Skin epidermis (tissue), 12 donors: ENCODE measurements at regions not wholly inside any gene's neighbourhood (a gene's known extent, or its start where the extent isn't known, plus 50 kb on each side); places are given as distances from the start of the nearest gene placed in this dataset.

Experiments used
- H3K27ac ChIP-seq, 21 experiments: fragments of 200-600 bp; sonication (generic) in 11 of 21; one replicate each; pipeline ENCODE4 v1.5.0; 2020; ENCODE audit warnings: mild to moderate bottlenecking in 3 of 21, inconsistent platforms in 2 of 21, moderate library complexity in 2 of 21
- H3K4me3 ChIP-seq, 7 experiments: fragments of 200-600 bp; sonication (generic) in 2 of 7; one replicate each; pipeline ENCODE4 v1.5.0; 2020; ENCODE audit warnings: inconsistent platforms in 2 of 7, mild to moderate bottlenecking in 2 of 7, moderate library complexity in 1 of 7

DNA sequence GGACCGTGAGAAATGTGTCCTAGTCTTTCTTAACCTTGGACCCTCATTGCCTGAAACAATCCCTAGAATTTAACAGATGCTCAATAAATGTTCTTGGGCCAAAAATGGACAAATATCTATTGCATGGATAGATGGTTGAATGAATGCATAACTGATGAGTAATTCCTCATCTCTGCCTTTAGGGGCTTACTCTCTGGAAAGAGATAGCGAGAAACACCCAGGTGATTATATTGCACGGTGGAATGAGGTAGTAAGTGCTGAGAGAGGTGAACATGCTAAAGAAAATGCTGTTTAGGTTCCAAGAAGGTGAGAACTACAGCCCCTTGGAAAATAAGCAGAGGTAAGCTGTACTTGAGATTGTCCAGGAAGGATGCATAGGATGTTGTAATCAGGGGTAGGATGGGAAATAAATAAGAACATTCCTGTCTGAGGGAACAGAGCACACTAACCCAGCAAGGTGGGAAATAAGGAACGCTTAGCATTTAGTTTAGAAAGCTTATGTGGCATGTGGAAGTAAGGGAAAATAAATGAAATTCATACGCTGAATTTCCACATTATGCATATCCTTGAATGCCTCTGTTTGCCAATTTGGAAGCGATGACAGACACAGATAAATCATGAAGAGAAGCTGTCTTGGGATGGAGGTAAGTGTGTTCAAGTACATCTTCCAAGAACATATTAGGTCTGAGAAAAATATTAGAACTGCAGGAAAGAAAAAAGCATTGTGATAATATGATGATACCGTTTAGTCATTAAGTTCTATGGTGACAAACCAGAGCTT lies 426.6 kb downstream of the ARHGEF28 start:
- Histone ChIP-seq H3K27ac (no peak overlapping the region), H3K4me3 (no peak overlapping the region)

DNA sequence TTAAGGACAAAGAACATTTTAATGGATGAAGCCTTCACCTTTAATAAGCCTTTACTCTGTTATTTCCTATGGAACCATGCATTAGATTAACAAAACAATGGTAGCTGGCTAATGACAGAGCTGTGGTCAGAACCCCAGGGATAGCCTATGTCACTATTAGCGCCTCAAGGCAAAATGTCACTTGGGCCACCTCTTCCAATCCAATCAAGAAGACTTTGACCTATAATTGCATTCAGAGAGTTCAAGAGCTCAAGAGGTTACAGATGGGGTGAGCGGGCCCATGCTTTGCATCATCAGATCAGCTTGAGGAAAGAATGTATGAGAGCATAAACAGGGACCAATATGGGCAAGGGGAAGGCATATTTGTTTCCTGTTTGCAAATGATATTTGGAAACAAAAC lies 425.1 kb downstream of the ARHGEF28 start:
- no peak overlapping the region for H3K27ac ChIP-seq
- no peak overlapping the region for H3K4me3 ChIP-seq

DNA sequence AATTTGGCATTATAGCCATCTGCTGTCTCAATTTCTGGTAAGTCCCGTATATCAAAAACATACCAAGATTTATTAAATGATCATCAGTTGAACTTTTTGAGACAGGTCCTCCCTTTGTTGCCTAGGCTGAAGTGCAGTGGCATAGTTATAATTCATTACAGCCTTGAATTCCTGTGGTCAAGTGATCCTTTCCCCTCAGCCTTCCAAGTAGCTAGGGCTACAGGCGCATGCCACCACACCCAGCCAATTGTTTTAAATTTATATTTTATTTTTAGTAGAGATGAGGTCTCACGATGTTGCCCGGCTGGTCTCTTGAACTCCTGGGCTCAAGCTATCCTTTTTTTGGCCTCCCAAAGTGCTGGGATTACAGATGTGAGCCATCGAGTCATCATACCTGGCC lies 418.9 kb downstream of the ARHGEF28 start:
- Histone ChIP-seq H3K27ac (no peak overlapping the region), H3K4me3 (no peak overlapping the region)

DNA sequence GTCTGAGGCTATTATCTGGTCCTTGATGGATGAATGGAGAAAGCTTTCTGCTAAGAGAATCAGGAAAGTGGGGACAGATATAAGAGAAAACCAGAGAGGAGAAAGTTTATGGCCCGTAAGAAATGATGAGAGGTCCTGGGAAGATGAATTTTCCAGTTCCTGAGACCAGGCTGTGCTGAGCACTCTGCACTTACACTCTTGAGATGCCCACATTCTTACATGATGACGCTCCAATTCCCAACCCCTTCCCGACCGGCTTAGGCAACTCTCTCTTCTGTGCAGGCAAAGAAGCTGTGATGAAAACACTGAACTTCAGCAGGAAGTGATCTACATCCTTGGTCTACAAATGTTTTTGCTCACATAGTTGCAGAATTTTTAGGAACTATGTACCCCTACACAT lies 417.0 kb downstream of the ARHGEF28 start:
- Histone ChIP-seq H3K27ac (no peak overlapping the region), H3K4me3 (no peak overlapping the region)

DNA sequence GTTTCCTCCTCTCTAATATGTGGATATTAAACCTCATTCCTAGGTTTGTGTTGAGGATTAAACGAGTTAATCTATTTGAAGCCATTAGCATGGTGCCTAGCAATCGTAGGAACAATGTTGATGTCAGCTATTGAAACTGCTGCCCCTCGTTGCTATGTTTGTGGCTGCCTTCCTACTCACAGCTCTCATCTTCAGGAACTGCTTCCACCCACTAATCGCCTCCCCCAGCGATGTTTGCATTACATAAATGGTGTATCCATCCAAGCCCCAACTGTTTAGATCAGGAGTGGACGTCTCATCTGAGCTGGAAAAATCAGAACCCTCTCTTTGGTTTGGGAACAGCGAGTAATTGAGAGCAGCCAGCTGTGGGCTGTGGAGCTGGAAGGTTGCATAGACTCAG lies 416.6 kb downstream of the ARHGEF28 start:
- no peak overlapping the region for H3K27ac ChIP-seq

DNA sequence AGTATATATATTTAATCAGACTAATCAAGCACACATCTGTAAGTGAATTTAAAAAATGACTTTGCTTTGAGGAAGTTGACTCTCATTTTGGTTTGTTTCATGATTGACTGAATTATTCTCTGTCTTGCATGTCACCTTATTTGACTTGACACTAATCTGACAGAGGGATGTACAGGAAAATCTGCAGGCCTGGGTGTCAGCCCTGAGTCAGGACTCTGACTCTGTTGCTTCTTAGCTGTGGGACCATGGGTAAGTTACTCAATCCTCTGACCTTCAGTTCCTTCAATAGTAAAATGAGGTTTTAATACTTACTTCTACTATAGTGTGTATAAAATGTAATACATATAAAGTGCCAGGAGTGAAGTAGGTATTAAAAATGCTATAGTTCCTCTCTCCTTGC lies 415.9 kb downstream of the ARHGEF28 start:
- Histone ChIP-seq H3K4me3 (no peak overlapping the region), H3K27ac (no peak overlapping the region)

More for the DNA sequence above, 416.6 kb downstream of the ARHGEF28 start:
- H3K4me3 ChIP-seq = no peak overlapping the region

DNA sequence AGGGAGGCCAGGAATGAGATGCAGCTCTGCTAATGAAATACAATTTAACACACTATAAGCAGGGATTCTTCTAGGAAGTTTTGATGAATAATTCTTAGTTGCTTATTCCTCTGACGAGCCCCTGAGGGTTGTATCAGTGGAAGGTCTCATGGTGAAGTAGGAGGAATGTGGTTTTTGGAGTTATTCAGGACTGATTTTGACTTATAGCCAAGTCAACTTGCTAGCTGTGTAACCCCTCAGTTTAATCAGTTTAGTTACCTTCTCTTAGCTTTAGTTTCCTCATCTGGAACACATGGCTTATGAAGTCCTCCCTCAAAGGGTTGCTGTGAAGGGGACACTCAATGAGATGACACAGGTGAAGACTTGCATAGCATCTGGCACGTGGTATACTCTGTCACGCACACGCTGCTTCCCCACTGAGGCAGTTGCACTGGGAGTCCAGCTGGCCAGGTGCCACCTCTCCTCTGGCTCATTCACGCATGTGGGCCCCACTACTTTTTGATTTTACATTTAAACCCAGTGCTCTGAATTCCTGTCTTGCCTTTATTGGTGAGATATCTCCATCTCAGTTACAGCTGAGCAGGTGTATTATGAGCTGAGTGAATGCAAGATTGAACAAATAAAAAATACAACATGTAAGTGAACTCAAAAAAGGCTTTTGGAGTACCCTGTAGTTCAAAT lies 415.0 kb downstream of the ARHGEF28 start:
- Histone ChIP-seq H3K4me3 (no peak overlapping the region), H3K27ac (no peak overlapping the region)

DNA sequence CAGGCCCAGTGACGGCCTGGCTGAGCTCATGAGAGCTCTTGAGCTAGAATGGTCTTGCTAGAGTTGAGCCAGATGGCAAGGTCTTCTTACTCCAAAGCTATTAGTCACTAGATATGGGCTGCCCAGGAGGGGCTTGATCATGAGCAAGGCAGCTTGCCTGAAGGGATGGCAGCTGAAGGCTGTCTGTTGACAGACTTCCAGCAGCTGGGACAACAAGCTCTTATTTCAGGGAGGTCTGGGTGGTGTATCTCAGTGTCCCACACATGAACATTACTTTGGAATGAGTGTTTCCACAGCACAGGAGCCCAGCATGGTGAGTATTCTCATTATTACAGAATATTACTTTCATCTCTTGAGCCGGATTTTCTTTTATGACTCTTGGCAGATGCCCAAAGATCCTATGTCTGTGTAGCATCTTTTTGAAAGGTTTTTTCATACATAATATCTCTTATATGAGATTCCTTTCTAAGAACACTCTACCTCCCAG lies 414.1 kb downstream of the ARHGEF28 start:
- Histone ChIP-seq H3K4me3 (no peak overlapping the region), H3K27ac (no peak overlapping the region)

DNA sequence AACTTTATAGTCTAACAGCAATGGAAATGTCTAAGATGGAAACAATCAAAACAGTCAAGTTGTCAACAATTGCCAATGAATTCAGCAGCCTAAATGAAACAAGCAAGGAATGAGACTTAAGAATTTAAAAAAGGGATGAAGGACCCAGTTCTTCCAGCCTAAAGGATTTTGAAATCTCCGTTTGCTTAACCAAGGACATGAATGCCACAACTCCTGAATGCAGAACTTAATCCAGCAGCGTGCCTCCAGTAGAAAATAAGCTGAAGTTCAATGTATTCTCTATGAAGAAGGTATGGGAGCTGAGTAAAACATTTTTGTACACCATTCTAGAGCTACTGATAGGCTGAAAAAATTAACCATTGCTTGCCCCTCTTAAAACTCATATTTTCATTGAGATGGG lies 411.3 kb downstream of the ARHGEF28 start:
- no peak overlapping the region for H3K4me3 ChIP-seq
- H3K27ac ChIP-seq = no peak overlapping the region

DNA sequence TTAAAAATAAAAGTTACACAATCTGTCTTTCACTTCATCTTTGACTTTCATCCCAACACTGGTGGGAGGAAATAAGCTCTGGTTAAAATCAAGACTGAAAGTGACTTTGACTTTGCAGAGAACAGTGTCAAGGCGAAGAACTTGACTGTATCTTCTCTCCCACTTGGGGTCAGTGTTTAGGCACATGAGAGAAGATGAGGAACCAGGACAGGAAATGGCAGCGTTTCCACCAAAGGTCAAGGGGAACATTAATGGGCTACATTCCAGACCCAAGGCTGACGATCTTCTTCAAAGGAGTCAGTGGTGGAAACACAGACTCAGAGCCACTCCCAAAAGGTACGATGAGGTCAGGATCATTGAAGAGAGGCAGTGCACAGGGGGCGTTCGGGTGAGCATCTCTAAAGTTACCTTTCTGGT lies 409.5 kb downstream of the ARHGEF28 start:
- peak overlapping the region in 3 of 21 experiments; percentile 2 to 44 (median 18) for H3K27ac ChIP-seq
- no peak overlapping the region for H3K4me3 ChIP-seq

DNA sequence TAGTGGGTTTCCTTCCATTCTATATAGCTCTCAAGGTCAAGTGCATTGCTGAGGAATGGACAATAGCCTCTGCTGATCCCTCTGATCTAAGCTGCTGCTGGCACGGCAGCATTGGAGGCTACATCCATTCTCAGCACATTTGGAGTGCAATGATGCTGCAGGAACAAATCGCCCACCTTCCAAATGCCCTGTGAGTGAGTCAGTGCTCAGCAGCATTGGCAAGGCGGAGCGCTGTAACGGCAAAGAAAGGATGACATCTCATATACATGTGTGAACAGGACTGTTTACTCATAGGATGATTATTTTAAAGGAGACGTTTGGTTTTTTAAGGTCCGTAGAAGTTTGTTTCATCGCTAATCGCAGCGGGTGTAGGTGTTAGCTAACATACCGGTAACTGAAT lies 408.7 kb downstream of the ARHGEF28 start:
- H3K27ac ChIP-seq = peak overlapping the region in 1 of 21 experiments; percentile 2
- H3K4me3 ChIP-seq = no peak overlapping the region

DNA sequence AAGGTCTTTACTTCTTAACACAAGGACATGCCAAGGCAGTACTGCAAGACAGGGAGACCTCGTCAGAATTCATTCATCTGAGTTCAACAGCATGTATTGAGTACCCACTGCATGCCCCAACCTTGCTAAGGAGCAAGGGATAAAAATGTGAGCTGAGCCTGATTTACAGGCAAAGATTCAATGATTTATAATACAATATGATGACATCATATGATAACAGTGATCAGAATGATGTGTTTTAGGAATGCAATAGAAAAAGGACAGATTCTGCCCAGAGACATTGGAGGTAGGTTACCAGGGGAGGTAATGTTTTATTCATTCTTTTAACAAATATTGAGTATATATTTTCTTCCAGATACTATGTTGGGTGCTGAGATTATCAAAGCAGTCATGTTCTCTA lies 406.6 kb downstream of the ARHGEF28 start:
- no peak overlapping the region for H3K27ac ChIP-seq
- H3K4me3 ChIP-seq = no peak overlapping the region

DNA sequence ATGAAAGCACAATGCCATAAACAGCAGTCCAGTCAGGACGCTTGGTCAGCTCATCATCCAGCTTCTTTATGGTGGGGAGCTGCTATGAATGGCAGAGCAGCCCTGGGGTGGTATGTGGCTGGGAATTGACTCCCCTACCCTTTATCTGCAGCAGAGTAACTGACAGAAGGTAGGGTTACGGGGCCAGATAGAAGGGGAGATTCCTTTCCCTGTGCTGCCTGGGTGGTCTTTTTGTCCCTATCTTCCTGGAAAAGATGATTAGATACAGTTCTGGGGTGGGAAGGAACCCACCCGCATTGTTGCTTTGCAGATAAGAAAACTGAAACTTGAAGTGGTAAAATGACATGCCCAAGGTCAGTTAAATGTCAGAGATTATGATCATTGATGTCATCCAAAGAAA lies 405.5 kb downstream of the ARHGEF28 start:
- no peak overlapping the region for H3K27ac ChIP-seq

DNA sequence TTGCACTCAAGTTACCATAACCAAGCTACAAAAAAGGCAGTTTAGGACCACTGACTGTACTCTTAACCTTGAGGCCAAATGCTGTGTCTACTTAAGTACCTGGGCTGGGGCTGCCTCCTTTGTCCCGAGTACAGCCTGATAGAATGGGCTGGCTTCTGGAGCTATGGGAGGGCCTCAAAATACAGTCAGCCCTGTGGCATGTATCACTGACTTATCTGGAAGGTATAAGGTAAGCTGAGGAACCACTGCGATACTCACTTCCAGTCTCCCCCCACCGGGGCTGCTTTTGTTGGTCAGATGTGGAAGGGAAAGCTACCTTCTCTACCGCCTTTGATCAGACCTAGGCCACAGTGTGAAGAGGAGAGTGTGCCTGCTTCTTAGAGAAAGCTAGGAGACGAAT lies 404.8 kb downstream of the ARHGEF28 start:
- H3K4me3 ChIP-seq = no peak overlapping the region
- no peak overlapping the region for H3K27ac ChIP-seq

More for the DNA sequence above, 405.5 kb downstream of the ARHGEF28 start:
- no peak overlapping the region for H3K4me3 ChIP-seq

DNA sequence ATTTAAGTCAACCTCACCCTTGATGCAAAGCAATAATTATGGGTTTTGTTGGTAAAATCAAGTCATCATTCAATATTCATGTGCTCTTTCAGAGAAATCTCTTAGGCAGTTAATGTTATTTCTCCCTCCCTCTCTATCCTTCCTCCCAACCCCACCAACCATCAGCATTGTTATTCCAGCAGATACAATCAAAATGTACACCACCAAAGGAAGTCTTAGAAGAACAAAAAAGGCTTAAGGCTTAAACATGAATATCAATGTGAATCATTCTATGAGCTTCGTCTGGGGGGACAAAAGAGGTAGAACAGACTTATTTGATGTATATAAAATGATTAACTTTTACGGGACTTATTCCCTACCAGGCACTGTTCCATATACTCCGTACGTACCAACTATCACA lies 404.4 kb downstream of the ARHGEF28 start:
- no peak overlapping the region for H3K4me3 ChIP-seq
- H3K27ac ChIP-seq = no peak overlapping the region

DNA sequence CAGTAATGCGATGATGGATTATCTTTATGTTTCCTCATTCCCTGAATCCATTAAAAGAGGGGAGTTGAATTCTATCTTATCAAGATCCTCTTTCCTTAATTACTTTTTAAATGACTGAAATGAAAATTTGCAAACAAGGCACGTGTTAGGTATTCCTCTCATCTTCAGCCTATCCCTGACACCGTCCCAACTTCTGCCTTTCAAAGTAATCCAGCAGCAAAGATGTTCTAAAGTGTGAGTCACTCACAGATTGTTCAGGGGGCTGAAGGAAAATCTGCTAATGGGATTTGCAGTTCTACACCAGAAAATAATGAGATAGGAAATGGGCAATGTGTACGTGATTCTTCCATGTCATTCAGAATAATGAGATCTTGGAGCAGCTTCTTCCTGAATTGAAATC lies 403.0 kb downstream of the ARHGEF28 start:
- no peak overlapping the region for H3K27ac ChIP-seq
- H3K4me3 ChIP-seq = no peak overlapping the region

DNA sequence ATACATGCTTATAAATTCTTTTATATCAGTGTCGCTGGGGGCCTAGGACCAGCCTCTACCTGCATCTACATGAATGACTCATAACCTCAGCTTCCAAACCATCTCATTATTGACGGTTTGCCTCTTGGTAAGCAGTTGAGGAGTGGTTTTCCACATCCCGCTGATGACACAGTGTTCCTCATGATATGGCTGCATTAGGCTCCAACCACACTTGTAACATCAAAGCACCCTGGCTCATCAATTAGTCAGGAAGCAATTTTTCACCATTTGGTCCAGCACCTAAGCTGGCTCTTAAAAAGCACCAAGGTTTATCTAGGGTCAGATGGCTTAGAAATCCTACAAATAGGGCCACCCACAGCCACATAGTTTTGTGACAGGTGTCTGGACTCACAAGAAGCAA lies 402.4 kb downstream of the ARHGEF28 start:
- H3K27ac ChIP-seq = no peak overlapping the region

DNA sequence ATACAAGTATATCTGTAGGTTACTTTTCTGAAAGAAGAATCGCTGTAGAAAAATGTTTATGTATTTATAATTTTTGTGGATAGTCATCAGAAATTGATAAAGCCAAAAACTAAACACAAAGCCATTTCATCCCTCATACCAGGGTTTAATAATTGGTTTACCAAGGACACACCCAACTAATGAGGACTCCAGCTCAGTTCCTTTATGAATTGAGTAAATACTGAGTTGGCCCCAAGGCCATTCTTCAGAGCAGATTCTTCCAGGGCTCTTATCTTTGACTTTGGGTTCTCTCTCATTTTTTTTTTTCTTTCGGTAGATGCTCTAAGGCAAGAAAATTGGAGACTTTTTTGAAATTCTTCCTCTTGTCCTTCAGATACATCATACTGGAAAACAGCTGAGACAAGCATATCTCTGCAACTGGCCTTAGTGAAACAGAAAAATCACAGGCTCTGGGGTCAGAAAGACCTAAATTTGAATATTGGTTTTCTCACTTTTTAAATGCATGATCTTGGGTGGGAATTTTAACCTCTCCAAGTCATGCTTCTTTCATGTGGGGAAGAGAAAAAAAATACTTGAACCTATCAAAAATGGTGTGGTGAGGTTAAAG lies 401.8 kb downstream of the ARHGEF28 start:
- no peak overlapping the region for H3K4me3 ChIP-seq
- no peak overlapping the region for H3K27ac ChIP-seq

More for the DNA sequence above, 402.4 kb downstream of the ARHGEF28 start:
- H3K4me3 ChIP-seq = no peak overlapping the region

DNA sequence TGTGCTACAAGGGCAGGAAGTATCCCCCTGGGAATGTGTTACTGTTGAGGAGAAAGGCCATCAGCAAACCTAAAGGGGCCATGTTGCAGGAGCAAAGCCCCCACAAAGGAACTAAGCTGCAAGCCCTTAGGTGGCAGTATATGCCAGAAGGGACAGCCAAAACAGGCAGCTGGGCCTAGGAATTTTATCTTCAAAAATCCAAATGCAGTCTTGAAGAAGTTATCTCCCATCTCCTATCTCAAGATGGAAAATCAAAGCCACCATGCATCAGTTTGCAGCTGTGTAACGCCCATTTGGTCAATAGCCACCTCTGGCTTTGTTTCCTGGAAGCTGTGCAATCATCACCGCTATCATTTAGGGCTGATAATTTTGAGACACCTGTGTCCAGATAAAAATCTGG lies 400.3 kb downstream of the ARHGEF28 start:
- H3K4me3 ChIP-seq = no peak overlapping the region

DNA sequence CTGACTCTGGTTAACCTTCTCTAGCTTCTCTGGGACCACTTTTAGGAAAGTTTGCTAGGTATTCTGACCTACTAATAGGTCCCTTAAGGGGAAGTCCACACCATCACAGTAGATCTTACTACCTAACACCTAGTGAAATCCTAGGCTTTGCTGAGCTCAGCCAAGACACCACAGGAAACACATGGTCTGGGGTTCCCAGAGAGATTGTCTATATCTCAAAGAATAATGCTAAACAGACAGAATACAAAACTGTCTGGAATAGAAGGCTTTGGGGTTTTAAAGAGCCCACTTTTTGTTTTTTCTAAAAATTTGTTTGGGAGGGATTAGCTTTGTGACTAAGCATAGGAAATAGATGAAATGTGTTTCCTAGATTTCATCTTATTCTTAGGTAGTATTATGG lies 395.1 kb downstream of the ARHGEF28 start:
- Histone ChIP-seq H3K27ac (no peak overlapping the region), H3K4me3 (no peak overlapping the region)

More for the DNA sequence above, 400.3 kb downstream of the ARHGEF28 start:
- no peak overlapping the region for H3K27ac ChIP-seq

DNA sequence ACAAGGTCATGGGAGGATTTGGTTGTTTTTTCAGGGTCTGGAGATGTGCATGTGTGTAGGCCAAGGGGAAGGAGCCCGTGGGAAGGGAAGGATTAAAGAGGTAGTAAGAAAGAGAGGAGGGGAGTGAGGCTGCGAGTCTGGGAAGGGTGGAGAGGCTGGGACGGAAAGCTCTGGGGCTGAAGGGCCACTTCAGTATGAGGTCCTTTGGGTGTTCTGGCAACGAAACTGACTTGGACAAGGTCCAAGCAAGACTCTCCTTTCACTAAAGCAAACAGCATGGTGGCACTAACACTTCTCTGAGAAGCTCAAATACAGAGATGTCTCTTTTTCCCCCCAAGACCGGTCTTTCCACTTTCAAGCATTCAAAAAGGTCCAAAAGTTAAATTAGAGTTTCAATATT lies 394.5 kb downstream of the ARHGEF28 start:
- Histone ChIP-seq H3K27ac (no peak overlapping the region), H3K4me3 (no peak overlapping the region)
